GM19351 (cell line): ENCODE measurements at regions not wholly inside any gene's neighbourhood (a gene's known extent, or its start where the extent isn't known, plus 50 kb on each side); places are given as distances from the start of the nearest gene placed in this dataset.

Experiments used
- ATAC-seq: cut with Tn5 transposase; IDR thresholded peaks from one replicate; pipeline ENCODE4 v1.9.1; 2021; ENCODE audit warnings: mild to moderate bottlenecking, moderate library complexity; ENCODE audit not compliant: unreplicated experiment

DNA sequence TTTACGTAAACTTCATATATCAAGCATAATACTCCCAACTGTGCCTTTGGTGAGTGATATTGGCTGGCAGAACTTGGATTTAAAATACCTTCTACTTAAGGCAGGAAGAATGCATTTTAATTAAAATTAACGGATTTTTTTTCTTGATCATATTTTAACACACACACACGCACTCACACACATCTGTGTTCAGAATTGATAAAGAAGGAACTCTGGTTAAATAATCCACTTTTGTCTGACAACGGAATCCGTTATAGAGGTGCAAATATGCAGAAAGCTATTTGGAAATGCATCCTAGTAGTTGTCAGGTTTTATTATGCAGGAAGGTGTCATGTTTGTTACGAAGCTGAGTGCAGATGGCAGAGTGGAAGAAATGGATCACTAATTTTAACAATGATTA, 105.5 kb upstream of the ZNF536 start:
- no peak for ATAC-seq

DNA sequence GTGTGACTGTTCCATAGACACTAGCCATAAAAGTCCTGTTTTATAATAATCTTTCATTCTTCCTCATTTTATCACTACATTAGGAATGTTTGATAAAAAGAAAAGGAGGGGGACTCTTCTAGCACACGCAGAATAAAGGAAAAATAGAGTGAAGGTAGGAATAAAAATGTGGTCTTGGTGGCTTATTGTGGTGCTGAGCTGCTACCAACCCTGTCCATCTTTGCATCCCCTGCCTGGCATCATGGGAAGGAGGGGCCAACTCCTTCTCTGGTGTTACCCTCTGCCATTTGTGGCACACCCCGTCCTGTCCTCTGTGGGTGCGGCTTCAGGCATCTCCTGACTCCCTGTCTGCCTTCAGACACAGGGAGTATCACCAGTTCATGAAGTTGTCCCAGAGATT, 104.9 kb upstream of the ZNF536 start:
- ATAC-seq = no peak

DNA sequence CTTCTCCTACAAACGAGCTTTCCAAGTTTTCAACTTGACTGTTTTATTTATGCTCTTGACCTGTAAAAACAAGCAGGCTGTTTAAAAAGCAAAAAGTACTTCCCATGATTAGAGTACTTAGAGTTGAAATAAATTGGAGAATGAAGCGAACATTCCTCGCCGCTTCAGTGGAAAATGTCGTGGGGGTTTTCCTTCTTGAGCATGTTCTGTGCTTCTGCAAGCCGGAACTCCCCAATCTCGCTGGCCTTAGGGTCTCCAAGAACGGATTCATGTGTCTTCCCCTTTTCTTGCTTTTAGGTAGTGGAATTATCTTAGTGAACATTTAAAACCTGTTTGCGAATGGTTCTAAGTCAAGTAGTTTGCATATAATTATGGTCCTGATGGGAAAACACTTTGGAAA, 103.6 kb upstream of the ZNF536 start:
- ATAC-seq = no peak

DNA sequence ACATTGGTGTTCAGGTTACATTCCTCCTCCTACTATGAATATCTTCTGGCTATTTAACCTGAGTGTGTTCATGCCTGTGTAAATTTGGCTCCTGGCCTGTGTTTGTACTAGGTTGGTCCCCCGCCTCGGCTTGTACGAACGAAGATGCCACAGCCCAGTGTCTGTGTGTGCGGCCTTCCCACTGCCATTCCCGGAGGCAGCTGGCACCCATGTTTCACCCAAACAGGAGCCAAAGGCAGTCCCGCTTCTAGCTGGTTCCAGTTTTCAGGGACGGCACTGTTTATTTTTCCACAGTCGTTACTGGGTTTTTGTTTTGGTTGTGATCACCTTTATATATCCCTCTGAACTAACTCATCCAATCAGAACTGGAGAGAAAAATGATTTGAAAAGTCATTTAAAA, 102.5 kb upstream of the ZNF536 start:
- no peak for ATAC-seq

DNA sequence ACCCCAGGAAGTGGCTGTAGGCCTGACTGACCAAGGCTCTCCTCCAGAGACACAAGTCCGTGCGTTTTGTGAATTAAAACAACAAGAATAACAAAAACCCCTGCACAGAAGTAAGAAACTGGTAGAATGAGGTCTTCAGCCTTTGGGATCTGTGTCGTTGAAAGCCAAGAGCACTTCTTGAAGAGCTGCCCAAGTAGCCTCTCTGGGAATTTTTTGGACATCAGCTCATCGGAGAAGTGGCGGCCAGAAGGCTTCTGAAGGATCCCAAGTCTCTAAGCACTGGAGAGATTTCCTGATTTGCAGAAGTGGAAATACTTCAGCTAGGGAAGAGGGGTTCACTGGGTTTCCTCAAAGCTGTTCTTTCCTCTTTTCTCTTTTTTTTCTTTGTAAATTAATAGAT, 100.4 kb upstream of the ZNF536 start:
- no peak for ATAC-seq

DNA sequence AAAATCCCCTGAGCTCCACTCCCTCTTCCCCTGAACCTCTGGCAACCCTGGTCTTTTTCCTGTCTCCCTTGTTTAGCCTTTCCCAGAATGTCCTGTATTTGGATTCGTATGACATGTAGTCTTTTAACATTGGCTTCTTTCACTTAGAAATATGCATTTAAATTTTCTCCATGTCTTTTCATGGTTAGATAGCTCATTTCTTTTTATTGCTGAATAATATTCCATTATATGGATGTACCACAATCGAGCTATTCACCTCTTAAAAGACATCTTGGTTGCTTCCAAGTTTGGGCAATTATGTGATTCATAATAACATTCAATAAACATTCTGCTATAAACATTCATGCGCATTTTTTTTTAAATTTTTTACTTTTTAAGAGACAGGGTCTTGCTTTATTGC, 99.6 kb upstream of the ZNF536 start:
- ATAC-seq = no peak

DNA sequence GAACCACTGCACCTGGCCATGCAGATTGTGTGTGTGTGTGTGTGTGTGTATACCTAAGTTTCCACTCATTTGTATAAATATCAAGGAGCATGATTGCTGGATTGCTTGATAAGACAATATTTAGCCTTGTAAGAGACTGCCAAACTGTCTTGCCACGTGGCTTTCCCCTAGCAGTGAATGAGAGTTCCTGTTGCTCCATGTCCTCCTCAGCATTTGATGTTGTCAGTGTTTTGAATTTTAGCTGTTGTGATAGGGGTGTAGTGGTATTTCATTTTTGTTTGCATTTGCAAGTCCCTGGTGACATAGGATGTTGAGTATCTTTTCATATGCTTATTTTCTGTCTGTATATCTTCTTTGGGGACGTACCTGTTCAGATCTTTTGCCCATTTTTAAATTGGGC, 99.0 kb upstream of the ZNF536 start:
- no peak for ATAC-seq

DNA sequence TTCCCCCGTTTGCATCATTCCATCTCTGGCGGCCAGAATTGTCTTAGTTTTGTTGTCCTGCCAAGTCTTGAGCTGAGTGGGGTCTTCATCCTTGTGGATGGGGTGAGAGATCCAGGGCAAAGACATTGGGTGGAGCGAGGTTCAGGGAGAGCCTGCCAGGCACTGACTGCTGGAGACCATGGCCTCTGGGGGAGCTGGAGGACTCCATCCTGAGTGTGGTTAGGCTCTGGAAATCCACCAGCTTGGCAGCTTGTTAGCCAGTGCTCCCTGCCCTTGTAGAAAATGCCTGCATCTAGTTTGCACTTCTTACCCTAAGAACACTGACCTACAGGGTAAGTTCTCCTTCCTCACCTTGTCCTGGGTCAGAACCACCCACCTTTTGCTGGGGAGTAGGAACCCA, 97.2 kb upstream of the ZNF536 start:
- ATAC-seq = no peak

DNA sequence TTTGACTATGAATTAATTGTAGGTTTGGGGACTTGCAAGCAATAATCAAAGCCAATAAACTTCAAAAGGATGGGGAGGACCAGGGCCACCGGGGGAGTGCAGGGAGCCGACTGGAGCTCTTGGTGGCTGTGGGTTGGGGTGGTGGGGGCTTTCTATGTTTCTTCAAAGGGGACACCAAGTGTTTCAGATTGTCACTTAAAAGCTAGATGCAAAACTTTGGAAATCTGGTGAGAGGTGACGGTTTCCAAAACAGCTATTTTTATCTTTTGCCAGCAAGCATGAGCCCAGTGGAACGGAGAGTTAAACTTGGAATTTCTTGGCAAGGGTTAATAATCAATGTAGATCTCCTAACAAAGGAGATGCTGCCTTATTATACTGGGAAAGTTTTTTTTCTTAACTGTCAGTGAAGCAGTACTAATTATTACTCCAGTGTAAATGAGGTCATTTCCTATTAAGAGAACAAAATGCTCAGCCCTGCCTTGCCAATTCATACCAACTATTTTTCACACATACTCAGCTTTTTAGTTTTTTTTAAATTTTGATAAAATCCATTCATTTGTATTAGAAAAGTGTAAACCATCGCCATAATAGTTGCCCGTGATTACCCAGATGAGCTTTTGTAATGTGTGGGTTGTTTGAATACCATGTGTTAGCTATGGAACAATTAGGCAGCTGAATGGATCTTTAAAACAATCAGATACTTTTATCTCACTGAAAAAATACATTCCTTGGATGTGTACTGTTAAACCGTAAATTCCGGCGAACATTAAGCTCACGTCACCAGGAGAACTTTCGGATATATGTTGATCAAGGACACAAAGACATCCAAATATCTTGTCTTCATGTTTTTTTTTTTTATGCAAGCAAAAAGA, 95.9 kb upstream of the ZNF536 start:
- ATAC-seq = no peak

DNA sequence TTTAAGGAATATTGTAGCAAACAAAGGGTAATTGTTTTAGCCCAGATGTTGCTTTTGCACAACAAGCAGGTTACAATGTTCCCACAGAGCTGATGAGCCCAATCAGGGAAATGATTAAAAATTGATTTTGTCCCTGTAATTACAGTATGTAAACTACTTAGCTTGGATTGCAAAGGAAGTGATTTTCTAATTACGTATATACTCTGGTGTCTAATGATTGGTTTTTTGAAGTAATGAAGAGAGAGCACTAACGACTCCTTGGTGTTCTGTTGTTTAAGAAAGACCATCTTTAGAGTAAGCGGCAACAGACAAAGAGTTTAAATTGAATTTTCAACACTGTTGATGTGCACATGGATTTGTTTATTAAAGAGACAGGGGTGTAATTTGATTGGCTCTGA, 95.3 kb upstream of the ZNF536 start:
- ATAC-seq = no peak

DNA sequence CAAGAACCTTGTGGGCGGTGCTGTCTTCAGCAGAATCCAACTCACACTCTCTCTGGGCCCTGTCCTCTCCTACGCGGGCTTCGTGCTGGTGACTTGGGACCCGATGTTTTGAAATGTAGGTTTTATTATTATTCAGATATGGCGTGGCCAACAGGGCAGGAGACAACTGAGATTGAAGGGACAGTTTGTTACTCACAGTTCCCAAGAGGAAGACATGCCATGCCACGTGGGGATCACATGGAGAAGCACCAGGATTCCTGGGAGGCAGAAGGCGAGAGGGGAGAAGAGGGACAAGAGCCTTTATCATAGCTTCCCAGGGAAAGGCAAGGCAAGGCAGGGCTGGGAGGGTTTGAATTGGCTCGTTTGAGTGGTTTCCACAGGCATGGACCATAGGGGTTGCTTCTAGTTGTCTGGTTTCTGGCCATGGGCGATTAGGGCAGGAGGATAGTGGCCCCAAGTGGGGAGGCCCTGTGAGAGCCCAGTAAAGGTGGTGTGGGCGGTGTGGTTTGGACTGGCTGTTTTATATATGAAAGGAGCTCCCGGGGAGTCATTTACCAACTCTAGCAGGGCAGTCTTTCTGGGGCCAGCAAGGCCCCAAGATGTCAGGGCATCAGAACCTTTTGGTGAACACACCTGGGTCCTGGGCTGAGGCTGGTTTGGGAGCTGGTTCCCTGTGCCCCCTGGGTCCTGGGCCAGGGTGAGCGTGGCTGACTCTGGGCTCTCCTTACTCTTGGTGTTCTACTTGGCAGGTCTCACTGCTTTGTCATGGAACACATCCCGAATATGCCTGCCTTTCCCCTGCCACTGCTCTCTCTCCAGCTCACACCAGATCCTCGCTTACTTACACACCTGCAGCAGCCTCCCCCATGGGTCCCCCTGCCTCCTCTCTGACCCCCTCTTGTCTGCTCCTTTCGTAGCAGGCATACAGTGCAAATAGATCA, 94.0 kb upstream of the ZNF536 start:
- ATAC-seq = no peak

DNA sequence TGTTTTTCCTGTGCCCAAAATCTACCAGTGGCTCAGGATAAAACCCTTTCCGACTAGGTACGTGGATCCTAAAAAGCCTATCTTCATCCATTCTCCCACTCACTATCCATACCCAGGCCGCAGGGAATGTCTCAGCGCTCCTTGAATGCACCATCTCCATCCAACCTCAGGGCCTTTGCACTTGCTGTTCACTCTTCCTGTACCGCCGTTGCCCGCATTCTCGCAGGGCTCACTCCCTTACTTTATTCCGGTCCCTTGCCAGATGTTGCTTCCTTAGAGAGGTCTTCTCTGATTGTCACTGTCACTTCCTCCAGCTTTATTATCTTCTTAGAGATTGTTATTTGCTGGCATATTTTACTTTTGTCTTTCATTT, 93.3 kb upstream of the ZNF536 start:
- no peak for ATAC-seq

DNA sequence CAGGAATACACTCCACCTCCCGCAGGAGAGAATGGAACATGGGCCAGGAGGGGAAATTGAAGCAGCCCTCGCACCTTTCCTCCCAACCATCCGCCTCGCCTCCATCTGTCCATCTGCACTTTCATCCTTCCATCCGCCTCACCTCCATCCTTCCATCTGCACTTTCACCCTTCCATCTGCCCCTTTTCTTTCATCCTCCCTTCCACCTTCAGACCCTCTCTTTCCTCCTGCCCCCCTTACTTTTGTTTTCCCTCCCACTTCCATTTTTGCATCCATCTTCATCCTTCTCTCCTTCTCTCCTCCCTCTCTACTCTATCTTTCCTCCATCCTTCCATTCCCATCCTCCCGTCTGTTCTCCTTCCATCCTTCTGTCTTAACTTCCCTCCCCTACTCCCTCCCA, 92.2 kb upstream of the ZNF536 start:
- no peak for ATAC-seq

DNA sequence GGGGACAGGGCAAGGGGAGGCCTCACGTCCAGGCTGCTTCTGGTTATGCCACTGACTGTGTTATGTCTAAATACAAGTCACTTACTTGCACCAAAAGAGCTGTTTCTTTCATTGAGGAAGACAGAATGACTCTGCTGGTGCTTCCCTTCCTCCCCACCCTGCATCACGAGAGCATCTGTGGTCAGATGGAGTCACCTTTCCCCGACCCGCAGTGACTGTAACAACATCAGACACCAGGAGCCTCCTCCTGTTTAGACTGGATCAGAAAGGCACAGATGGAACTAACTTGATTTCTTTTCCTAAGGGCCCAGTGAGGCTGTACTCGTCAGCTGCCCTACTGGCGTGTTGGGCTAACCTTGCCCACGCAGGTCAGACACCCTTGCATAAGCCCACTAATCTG, 90.3 kb upstream of the ZNF536 start:
- no peak for ATAC-seq

DNA sequence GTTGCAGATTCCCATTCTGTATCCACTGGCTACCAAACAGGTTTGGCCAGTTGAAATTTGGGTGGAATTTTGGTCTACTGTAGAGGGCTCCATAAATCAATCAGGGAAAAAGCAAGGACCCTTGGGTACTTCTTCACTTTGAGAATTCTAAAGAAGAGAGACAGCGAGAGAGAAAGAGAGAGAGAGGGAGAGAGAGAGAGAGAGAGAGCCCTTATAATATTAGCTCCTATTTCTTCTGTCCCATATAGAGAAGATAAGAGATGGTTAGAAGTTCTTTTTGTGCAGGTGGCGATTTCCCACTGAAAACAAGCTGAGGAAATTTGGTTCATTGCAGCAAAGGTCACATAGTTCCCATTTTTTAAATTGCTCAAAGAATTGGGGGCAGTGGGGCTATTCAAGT, 88.6 kb upstream of the ZNF536 start:
- no peak for ATAC-seq

DNA sequence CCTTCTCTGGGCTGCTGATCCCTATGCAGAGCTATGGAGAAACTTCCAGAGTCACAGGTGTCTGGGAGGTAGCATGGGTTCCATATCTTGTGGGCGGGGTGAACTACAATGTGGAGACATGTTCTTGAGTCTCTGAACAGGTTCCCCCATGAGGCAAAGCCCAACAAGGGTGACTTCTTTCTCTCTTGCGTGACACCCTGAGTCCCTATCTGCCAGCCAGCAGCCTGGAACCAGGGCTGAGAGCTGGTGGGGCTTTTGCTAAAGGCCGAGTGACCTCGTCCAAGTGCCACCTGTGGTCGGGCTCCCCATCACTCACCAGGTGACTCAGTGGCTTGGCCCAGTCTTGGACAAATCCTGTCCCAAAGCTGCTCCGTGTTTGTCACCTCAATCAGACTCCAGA, 88.0 kb upstream of the ZNF536 start:
- ATAC-seq = no peak

DNA sequence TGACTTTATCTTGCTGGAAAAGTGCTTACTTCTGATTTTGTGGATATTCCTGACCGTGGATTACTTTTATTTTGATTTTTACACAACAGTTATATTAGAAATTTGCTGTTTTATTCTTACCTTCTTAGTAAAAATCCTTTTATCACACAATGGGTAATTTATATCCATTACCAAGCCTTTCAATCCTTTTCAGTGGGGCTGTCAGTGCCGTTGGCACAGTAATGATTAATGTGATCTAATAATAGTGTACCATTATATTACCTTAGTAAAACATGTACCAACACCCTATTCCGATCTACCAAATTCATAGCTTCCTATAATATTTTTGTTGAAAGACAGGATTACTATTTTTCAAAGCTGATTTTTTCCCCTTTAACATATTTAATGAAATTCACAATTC, 87.3 kb upstream of the ZNF536 start:
- ATAC-seq = no peak

DNA sequence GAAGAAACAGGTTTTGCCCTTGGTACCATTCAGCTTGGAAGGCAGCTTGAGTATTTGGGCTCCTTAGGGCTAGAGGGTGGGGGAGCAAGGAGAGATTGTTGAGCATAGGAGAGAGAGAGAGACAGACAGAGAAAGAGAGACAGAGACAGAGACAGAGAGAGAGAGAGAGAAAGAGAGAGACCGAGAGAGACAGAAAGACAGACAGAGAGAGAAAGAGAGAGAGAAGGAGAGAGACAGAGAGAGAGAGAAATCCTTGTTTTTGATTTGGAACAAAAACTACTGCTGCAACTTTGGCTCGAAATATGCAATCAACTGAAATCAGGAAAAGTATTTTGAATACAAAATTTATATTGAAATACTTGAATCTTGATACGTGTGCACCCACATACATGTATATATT, 85.8 kb upstream of the ZNF536 start:
- ATAC-seq = no peak

DNA sequence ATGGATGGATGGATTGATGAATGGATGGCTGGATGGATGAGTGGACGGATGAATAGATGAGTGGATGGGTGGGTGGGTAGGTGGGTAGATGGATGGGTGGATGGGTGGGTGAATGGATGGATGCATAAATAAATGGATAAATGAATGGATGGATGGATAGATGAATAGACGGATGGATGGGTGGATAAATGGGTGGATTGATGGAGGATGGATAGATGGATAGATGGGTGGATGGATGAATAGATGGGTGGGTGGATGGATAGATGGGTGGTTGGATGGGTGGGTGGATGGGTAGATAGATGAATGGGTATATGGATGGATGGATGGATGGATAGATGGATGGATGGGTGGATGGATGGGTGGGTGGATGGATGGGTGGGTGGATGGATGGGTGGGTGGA, 84.9 kb upstream of the ZNF536 start:
- no peak for ATAC-seq

DNA sequence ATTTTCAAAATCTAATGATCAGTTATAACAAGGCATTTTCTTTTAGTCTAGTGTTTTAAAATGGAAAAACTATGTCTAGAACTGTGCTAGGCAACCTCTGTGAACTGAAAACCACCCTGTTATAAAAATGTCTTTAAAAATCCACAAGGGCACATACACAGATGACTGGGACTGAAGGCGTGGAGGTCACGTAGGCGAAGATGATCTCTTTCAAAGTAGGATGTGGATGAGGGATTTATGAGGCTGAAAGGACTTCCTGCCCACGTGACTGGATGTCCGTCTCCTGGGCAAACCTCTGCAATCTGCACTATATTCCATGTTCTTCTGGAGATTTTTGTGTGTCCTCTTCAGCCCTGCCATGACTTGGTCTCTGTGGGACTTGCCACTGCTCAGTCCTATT, 84.2 kb upstream of the ZNF536 start:
- ATAC-seq = no peak

DNA sequence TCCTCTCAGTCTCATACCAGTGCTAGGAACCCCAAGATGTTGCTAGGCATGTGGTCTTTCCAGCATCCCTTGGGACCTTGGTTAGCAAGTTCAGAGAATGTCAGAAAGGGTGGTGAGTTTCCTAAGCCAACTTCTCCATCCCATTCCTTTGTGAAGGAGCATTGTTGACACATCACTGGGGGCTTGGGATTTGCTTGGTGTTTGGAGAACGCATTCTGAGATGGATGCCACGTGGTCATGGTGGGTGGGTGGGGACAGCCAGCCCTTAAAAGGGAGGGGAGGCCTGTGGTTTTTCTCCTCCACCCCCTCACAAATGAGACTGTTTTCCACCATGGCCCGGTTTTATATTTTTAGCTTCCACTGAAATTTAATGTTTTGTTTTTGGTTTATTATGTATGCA, 83.3 kb upstream of the ZNF536 start:
- ATAC-seq = no peak

DNA sequence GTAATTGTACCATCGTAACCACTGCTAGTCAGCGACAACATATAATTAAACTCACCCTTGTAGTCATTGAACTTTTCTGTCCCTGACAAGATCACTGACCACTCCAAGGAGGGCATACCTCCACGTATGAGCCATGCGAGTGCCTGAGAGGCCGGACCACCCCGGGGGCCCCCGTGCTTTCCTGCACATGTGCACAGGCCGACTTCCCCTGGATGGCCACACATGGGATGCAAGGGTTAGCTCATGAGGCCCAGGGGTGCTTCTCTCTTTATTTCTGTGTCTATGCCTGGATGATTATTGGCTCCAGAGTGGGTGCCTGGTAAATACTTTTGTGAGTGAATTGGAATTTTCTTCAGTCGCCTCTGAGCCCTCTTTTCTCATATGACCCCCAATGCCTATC, 82.8 kb upstream of the ZNF536 start:
- no peak for ATAC-seq
